Central memory CD4-positive, alpha-beta T cell (primary cell): ENCODE measurements at regions not wholly inside any gene's neighbourhood (a gene's known extent, or its start where the extent isn't known, plus 50 kb on each side); places are given as distances from the start of the nearest gene placed in this dataset.
"Not testable (repeated sequence)": the region's sequence is repeated elsewhere in the genome, so short reads cannot be mapped to it uniquely, and the experiment has no call there.

ENCODE experiments used
- DNase-seq: peaks from one replicate; pipeline ENCODE4 v3.0.0; 2022

DNA sequence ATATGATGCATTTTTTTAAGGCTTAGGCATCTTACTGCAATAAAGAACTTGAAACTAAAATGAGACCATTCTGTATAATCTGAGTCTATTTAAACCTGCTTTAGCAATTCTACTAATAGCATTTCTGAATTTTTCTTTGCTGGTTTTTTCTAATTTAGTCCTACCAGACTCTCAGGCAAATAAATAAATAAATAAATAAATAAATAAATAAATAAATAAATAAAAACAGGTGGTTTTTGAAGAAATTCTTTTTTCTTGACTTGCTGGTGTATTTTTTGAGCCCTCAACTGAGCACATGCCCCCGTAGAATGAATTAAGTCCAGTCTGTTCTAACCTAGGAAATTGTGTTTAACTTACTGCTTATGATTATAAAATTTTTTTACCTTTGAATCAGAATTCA, 134.7 kb upstream of the FOXP2 start:
- no peak for DNase-seq

DNA sequence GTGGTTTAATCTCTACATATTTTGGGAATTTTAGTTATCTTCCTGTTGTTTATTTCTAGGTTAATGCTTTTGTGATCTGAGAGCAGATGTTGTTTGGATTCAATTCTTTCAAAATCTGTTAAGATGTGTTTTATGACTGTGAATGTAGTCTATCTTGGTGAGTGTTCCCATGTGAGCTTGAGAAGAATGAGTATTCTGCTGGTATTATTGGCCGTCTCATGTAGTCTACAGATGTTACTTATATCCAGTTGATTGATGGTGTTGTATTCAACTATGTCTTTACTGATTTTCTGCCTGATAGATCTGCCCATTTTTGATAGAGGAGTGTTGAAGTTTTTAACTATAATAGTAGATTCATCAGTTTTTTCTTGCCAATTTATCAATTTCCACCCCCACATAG, 141.4 kb upstream of the FOXP2 start:
- DNase-seq: no peak

GRCh38 chr7:114269714-114270113, 144.9 kb upstream of the FOXP2 start:
- DNase-seq: no peak

DNA sequence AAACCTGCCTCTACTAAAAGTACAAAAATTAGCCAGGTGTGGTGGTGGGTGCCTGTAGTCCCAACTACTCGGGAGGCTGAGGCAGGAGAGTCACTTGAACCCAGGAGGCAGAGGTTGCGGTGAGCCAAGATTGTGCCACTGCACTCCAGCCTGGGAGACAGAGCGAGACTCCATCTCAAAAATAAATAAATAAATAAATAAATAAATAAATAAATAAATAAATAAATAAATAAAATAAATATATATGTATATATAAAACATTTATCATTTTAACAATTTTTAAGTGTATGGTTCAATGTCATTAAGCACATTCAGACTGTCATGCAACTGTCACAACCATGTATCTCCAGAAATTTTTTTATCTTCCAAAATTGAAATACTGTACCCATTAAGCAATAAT, 147.1 kb upstream of the FOXP2 start:
- DNase-seq: not testable (repeated sequence)

DNA sequence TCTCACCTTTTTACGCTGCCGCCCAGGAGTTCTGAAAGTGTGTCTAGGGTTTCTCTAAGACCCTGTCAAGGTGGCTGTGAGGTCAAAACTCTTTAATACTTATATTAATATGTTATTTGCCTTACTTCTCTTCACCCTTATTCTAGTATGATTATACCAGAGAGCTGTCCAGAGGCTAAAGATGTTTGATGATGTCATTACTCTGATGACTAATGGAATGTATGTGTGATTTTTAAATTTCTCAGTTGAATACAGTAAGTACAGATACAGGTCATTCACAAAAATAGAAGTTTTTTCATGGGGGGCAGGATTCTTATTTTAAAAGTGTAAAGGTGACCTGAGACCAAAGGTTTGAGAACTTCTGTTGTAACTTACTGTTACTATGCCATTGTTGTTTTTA, 150.6 kb upstream of the FOXP2 start:
- no peak for DNase-seq

DNA sequence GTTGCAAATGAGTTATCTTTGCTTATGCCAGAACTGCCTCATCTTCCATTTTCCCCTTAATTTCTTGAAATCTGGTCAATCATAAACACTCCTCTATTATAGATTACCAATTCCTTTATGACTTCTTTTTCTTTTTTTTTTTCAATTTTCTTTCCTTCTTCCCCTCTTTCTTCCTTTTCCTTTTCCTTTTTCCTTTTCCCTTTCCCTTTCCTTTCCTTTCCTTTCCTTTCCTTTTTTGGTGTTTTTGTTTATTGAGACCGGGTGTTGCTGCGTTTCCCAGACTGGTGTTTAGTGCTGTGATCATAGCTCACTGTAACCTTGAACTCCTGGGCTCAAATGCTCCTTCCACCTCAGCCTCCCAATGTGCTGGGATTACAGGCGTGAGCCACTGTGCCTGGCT, 151.4 kb upstream of the FOXP2 start:
- DNase-seq: no peak

DNA sequence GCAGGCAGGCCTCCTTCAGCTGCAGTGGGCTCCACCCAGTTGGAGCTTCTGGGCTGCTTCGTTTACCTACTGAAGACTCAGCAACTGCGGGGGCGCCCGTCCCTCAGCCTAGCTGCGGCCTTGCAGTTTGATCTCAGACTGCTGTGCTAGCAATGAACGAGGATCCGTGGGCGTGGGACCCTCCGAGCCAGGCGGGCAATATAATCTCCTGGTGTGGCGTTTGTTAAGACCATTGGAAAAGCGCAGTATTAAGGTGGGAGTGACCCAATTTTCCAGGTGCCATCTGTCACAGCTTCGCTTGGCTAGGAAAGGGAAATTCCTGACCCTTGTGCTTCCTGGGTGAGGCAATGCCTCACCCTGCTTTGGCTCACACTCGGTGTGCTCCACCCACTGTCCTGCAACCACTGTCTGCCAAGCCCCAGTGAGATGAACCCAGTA, 159.2 kb upstream of the FOXP2 start:
- DNase-seq: no peak

GRCh38 chr7:114243646-114244045, 171.0 kb upstream of the FOXP2 start:
- DNase-seq: no peak

- no peak for DNase-seq
These were observed 171.6 kb upstream of the FOXP2 start for GRCh38 chr7:114242992-114243507.

- no peak for DNase-seq
These were observed 185.4 kb upstream of the FOXP2 start for GRCh38 chr7:114229246-114229645.

DNA sequence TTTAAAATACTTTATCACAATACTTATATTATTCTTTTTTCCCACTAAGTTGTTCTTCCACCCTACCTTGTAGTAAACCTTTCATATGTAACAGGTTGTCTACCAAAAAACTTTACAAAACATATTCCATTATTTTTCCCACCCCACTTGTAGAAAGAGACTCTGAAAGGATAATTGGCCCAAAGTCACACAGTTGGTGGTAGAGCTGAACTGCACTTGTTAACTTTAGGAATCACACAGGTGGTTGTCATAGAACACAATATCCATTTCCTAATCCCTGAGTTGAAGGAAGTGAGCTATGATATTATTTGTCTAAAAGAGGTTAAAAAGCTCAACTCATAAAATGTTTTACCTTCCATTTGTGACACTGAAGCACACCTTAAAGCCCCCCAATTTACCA, 188.8 kb upstream of the FOXP2 start:
- no peak for DNase-seq

DNA sequence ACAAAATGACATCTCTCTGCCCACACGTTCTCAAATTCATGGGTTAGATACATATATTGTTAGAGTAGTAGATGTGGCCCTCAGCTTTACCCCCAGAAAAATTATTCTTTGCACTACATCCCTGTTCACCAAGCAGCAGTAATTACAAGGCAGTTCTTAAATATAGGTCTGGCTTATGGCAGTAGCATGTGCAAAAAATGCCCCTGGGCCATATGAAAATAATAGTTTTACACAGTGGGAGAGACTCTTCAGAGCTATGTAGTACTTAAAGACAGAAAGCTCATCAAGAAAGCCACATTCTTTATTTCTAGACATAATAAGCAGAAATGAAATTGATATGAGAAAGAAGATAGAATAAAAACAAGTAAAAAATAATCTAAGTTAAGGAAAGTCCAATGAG, 196.3 kb upstream of the FOXP2 start:
- no peak for DNase-seq

DNA sequence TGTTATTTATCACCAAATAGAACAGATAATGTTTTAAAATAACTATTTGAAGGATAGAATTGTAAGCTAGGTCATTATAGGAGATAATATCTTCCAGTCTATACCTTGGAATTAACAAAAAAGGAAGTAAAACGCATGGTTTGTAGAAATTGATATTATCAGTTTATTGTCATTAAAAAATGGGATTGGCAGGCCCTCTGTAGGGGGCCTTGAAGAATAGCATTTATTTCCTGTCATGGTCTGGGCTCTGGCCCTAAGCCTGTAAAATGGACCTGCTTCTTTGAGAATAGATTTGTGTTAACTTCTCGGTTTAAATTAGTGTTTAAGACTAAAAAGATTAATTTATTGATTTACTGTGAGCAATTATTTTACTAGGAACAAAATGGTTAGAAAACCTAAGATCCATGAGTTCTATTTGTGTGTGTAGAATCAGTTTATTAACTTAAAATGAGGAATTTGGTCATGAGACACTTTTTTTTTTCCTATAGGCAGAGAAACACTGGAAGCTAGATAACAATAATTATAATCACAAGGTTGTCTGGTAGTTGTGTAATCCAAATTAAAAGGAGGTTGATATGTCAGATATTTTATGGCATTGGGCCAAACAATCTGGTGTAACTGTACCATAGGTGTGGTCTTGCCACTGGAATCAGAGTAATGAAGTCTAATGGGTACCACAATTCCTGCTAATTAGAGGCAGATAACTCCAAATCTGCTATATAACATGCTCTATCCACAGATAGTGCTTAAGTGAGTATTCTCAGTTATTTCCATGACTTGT, 197.4 kb upstream of the FOXP2 start:
- DNase-seq: no peak

DNA sequence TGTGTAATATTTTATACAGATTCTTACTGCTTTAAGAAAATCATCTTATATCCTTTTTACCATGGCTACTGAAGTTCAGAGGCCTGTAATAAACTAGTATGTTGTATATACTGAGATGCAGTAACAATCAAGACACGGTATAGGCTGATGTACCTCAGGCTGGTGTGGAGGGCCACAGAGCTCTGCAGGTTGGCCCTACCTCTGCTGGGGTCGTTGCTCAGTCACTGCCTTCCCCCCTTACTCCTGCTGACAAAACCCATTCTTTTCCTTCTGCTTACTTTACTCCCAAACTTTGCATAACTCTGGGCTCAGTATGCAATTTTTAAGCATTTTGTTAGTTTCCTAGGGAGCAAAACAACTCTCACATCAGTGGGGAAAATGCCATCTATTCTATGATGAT, 200.1 kb upstream of the FOXP2 start:
- no peak for DNase-seq

DNA sequence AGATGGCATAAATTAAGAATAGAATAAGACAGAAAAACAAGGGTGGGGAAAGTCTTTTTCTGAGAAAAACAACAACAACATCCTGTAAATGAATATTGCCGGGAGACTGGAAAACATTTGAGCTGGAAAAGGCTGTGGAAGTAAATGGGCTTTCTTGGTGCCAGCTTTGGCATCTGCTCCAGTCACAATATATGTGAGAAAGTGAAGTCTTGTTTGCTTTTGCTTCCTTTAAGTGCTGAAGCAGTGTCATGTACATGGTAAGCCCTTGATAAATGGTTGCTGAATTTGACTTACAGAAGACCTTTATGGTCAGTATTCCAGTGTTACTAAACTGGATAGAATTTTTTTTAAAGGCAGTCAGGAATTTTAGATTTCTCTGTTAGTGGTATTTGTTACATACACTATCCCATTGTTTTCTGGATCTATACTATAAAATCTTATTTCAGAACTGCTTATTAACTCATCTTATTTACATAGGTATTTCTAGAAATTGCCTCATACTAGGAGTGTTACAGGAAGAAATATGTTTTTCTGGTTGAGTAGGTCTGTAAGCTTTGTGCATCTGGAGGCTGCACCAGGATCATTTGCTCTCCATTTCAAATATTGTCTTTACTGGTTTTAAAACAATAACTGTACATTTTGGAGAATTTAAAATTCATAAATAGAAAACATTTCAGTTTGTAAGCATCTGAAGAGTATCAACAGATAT, 201.7 kb upstream of the FOXP2 start:
- no peak for DNase-seq

- no peak for DNase-seq
These were observed 204.6 kb upstream of the FOXP2 start for GRCh38 chr7:114209968-114210367.

- no peak for DNase-seq
These were observed 207.9 kb upstream of the FOXP2 start for GRCh38 chr7:114206688-114207087.

DNA sequence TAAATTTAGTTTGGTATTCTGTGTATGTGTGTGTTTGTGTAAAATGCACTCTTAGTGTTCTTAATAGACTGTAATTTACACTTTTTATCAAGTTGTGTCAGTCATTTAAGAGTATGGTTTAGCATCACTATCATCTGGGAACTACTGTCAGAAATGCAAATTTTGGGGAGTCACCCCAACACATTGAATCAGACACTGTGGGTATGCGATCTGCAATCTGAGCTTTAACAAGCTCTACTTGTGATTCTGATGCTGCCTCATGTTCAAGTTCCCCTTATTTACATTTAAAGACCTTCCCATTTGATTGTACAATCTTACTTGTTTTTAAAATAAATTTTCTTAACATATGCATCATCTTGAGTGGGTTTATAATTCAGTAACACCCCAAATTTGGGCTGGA, 218.1 kb upstream of the FOXP2 start:
- DNase-seq: no peak

DNA sequence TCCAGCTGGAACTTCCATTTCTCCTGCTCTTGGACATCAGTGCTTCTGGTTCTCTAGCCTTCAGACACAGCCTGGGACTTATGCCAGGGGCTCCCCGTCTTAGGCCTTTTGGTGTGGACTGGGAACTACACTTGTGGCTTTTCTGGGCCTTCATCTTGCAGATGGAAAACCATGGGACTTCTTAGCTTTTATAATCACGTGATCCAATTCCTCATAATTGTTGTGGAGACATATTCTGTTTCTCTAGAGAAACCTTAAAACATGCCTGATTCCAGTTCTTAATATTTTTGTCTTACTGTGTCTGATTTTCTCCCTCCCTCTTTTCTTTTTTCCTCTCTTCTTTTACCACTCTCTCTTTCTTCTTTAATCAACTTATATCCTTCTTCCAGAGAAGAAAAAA, 224.2 kb upstream of the FOXP2 start:
- DNase-seq: no peak

- no peak for DNase-seq
These were observed 231.1 kb upstream of the FOXP2 start for GRCh38 chr7:114183311-114184088.

DNA sequence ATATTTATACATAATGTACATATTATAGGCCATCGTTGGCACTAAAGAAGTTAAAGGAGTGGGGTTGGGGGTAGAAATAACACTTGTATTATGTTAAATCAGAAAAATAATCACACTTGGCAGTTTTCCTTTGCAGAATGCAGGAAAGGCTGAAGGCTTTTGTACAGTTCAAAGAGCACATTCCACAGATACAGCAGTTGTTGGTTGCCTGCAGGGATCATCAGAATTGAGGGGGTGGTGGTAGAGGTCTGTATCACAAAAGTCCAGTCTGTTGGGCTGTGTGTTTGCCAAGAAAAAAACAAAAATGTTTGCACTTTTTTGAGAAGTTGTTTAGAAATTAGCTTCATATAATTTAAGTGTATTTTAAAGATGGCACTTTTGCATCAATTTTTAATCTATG, 231.8 kb upstream of the FOXP2 start:
- DNase-seq: no peak

- DNase-seq: no peak
These were observed 233.3 kb upstream of the FOXP2 start for GRCh38 chr7:114181280-114181679.

GRCh38 chr7:114180556-114181266, 233.9 kb upstream of the FOXP2 start:
- DNase-seq: no peak
